ENCODE measurements at regions not wholly inside any gene's neighbourhood (a gene's known extent, or its start where the extent isn't known, plus 50 kb on each side); places are given as distances from the start of the nearest gene placed in this dataset.

GRCh38 chr9:12162181-12162815 is 530.9 kb upstream of the TYRP1 start:
- Histone ChIP-seq H3K36me3 (ENCODE audit: control insufficient read depth in 2 of 2, extremely low read depth in 1 of 2, insufficient read depth in 2 of 2, low read length in 2 of 2) (no peaks in the 10 kb centered on the region), H3K79me2 (ENCODE audit: control insufficient read depth, insufficient read depth, low read length) (no peaks in the 10 kb centered on the region), H3K4me3 (replicated peaks in 1 of 3; ENCODE audit: insufficient read depth in 1 of 3, low read depth in 1 of 3, low read length in 3 of 3) (no peak overlapping the region), H3K4me2 (ENCODE audit: insufficient read depth, low read length) (no peak overlapping the region), H3K27ac (ENCODE audit: insufficient read depth, low read depth, low read length) (no peak overlapping the region), H3K9me1 (replicated peaks; ENCODE audit: control insufficient read depth, extremely low read depth, insufficient read depth, low read length) (no peaks in the 10 kb centered on the region), H3K9me3 (replicated peaks; ENCODE audit: control insufficient read depth, insufficient read depth, low read length) (no peaks in the 10 kb centered on the region), H3K4me1 (ENCODE audit: control insufficient read depth, extremely low read depth, insufficient read depth, low read length) (no peaks in the 10 kb centered on the region), H3K27me3 (ENCODE audit: control insufficient read depth in 2 of 2, insufficient read depth in 2 of 2, low read length in 2 of 2) (no peaks in the 10 kb centered on the region), H3K9ac (replicated peaks; ENCODE audit: extremely low read depth, insufficient read depth, low read length) (no peak overlapping the region), H4K20me1 (replicated peaks; ENCODE audit: control insufficient read depth, extremely low read depth, insufficient read depth, low read length) (no peaks in the 10 kb centered on the region), H2AFZ (ENCODE audit: low read depth, low read length) (no peak overlapping the region)
- DNase-seq (ENCODE audit: low read depth, low spot score) (no peak), FAIRE-seq (no peak)
- intact Hi-C loops (cut with micrococcal nuclease), result no loop called here
- no TSS peak for BruUV-seq (replicated peaks)
- CTCF ChIA-PET, result no interaction called here
- POLR2A ChIA-PET, result no interaction called here
- no peak for TF ChIP-seq MYC (IDR thresholded peaks at IDR 0.05; ENCODE audit: low read depth, low read length)
- no peak for TF ChIP-seq FOS (IDR thresholded peaks at IDR 0.05; ENCODE audit: borderline replicate concordance, insufficient read depth, low read length)
- no peak for TF ChIP-seq EZH2 (IDR thresholded peaks at IDR 0.05; ENCODE audit: borderline replicate concordance, low read depth, low read length, severe bottlenecking)
- TF ChIP-seq GATA2 (IDR thresholded peaks at IDR 0.05; ENCODE audit: insufficient read depth, insufficient read length, low read depth, low read length), result no peak
- TF ChIP-seq JUN (IDR thresholded peaks at IDR 0.05; ENCODE audit: borderline replicate concordance, insufficient read depth, insufficient read length, low read depth), result no peak
- no peak for TF ChIP-seq POLR2AphosphoS5 (IDR thresholded peaks at IDR 0.05; ENCODE audit: insufficient read depth, low read depth, low read length)
- TF ChIP-seq CTCF (IDR thresholded peaks at IDR 0.05; ENCODE audit: extremely low read depth in 1 of 2, insufficient read depth in 1 of 2, low read depth in 1 of 2, low read length in 2 of 2), result no peak
- no peak for TF ChIP-seq POLR2A (IDR thresholded peaks at IDR 0.05; ENCODE audit: low read depth, low read length)
- TF ChIP-seq MAX (IDR thresholded peaks at IDR 0.05; ENCODE audit: insufficient read depth, insufficient read length), result no peak
- dilution Hi-C loops (cut with MboI; ENCODE audit: extremely low pct_ligation_motif_present, low sequenced_read_pairs), result no loop called here
